Medulla oblongata (tissue), 1 donor: ENCODE measurements at regions not wholly inside any gene's neighbourhood (a gene's known extent, or its start where the extent isn't known, plus 50 kb on each side); places are given as distances from the start of the nearest gene placed in this dataset.

ENCODE experiments used
- DNase-seq: peaks from one replicate; pipeline ENCODE4 v3.0.0-alpha.2; 2015; ENCODE audit errors: extremely low spot score

DNA sequence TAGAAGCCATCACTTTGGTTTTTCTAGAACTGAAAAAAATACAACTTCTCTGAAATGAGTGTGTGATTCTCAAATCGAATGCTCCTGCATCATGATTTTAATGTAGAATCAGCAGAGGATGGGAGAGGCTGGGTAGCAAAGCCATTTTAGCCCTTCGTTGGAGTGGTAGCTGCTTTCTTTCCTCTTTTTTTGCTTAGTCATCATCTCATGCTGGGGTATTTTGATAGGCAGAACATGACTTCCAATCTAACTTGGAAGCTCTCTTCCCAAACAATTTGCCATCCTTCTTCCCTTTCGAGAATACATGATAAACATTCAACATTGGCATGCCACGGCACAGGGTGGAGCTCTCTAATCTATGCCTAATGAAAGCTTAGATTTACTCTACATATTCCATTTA is 311.2 kb upstream of the LRATD1 start:
- DNase-seq: no peak

DNA sequence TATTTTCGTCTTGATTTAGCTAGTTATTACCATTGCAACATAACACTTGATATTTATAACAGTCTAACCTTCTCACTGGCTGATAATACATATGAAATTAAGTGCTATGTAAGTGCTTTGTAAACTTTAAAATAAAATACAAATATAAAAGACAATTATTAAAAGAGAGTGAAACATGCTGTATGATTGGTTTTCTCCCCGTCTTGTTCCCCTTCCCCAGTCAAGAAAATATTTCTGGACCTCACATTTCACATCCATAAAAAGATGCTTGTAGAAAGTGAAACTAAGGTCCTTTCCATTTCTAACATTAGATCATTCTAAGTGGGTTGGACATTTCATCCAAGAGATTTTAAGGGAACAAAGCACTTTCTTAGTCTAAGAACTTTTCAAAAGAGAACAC is 310.2 kb upstream of the LRATD1 start:
- no peak for DNase-seq

DNA sequence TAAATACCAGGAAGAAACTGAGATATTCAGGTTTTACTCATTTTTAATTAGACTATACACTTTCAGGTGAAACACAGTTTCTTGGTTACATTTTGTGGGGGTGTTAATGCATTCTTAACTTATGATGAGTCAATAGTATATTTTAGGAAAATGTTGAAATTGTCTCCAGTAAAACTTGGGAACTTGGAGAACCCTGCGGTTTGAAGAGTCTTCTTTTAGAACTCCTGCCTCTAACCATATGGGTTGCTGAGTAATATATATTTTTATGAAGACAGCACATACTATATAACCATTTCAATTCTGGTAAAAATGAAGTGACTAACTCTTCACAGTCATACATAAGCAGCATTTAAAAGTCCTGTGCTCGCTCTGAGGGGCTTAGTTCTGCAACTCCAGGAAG is 308.2 kb upstream of the LRATD1 start:
- no peak for DNase-seq

DNA sequence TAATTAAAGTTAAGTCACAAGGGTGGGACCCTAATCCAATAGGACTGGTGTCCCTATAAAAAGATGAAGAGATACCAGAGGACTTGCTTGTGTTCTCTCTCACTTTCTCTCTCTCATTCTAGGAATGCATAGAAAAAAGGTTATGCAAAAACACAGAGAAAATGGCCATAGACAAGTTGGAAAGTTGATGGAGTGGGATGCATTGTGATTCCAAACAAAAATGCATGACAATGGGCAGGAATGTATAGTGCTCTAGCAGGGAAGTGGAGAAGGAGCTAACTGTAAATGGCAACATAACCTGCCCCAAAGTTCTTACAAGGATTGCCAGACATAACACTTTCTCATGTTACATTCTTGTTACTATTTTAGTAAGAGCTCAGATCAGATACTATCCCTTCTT is 301.6 kb upstream of the LRATD1 start:
- DNase-seq: no peak

DNA sequence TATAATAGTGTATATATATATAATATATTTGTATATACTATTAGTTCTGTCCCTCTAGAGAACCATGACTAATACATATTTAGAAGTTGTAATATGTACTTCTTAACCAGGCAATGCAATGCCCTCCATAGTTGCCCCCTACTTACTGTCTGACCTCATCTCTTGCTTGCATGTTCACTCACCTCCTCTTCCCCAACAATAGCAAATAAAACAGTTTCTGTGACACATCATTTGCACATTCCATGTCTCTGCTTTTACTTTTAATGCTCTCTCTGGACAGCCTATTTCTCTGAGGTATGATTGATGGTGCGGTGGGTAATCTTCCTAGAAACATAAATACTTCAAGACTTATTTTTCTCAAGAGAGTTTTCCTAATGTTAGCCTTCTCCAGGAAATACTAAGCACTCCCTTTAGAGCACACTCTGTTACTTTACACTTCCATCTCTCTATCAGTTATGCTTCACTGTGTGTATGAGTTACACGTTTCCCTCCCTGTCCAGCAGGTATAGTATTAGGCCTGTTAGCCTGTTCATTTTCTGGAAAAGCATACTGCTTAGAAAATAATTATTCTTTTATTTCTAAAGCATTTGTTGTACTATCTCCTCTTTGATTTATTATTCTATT is 295.6 kb upstream of the LRATD1 start:
- DNase-seq: no peak

DNA sequence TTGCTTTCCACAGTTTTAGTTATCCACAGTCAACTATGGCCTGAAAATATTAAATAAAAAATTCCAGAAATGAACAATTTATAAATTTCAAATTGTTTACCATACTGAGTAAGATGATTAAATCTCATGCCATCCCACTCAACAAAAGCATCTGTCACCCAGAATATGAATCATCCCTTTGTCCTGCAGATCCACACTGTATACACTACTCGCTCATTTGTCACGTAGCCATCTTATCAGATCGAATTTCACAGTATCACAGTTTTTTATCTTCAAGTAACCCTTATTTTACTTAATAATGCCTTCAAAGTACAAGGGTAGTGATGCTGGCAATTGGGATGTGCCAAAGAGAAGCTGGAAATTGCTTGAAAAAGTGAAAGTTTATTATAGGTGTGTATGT is 291.8 kb upstream of the LRATD1 start:
- no peak for DNase-seq

DNA sequence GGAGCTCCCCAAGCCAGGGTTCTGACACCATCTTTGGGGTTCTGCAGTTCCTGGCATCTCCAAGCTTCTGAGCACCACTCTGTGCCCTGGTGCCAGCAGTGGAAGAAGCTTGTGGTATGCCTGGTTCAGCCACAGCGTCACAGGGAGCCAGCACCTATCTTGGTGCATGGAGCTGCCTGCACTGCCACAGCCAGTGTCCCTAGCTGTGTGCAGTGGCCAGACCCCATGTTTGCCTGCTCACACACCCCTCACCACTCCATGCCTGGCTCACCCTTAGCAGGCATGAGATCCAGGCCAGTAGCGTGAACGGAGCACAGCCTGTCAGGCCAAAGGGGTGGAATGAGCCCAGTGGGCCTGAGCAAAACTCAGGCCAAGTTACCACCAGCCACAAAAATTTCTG is 290.2 kb upstream of the LRATD1 start:
- no peak for DNase-seq

DNA sequence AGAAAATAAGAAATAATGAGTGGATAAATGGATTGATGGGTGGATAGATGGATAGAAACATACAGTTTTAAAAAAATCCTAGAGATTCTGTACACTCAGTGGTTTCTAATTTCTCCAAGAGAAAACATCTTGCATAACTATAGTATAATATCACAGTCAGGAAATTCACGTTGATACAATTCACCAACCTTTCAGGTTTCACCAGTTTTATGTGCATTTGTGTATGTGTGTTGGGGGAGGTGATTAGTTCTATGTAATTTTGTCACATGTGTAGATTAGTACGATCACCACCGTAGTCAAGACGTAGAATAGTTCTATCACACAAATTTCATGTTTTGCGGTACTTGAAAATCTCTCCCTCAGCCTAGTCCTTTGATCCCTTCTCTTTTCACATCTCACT is 288.2 kb upstream of the LRATD1 start:
- DNase-seq: no peak

DNA sequence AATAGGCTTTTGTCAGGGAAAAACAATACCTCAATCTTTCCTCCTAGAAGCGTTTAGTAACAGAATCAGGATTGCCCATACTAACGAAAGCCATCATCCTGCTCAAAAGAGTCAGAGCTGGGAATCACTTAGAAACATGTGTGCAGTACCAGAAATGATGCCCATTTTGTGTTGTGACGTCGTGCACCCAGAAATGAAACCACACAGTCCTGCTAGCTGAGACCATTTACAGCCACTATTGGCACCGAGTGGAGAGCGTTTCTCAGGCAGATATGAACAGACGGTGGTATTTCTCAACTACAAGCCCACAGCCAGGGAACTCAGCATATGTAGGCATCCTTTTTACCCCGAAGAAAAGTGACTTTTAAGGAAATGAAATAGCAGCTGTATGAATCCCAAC is 284.3 kb upstream of the LRATD1 start:
- DNase-seq: no peak

DNA sequence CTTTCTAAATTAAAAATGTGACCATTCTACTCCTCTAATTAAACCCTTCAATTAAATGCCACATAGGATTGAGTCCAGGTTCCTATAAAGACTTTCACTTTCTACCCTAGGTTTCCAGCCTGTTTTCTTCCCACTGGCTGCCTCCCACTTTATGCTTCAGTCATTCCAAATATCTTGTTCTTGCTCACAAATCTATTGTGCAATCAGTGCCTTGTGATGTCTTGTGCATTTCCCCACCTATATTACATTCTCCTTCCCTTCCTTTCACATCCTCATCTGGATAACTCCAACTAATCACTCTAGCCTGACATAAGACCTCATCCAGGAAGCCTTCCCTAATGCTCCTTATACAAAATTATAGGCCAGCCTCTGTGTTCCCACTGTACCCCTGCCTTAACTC is 281.7 kb upstream of the LRATD1 start:
- no peak for DNase-seq

DNA sequence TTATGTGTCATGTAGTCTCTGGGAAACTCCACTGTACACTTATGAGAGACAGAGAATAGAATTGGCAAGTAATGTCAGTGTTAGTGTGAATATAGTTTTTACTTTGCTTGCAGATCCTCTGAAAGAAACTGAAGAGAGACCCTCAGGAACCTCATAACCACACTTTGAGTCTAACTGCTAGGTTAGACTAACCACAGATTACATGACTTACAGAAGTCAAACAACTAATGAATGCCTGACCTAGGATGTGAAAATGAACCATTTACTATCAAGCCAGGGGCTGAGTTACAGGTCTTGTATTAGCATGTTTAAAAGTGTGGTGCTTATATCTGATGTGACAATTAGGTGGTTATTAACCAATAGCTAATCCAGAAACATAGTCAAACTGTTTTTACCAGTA is 280.4 kb upstream of the LRATD1 start:
- DNase-seq: no peak

DNA sequence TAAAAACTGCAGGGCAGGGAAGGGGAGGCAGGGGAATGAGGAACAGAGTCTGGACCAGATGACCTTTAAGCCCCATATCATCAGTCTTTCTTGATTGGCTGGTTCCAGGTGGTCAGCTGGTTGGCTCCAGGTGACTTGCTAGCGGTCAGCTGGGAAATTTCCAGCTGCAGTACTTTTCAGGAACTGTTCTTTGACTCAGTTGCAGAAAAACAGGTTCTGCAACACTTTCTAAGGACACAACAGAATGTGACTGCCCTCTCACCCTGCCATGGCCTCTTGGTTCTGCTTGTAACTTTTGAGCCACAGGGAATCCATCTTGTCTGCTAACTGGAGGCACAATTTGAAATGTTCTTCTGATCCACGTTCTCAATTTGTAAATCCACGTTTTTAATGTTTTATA is 278.3 kb upstream of the LRATD1 start:
- no peak for DNase-seq

DNA sequence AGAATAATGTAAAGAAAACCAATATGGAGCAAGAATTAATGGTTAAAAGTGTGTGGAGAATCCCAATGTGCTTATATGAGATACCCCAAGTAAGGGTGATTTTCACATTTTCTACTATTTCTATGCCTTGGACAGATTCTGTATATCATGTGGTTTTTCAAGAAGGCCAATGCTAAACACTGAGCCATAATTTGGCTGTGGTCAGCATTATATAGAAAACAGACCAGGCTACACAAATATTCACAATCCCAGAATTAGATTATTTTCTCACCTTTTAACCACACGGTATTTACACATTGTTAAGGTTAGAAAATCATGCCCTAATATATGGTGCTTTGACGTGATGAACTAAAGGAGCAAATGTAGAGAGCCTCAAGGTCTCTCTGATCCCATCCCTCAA is 277.4 kb upstream of the LRATD1 start:
- no peak for DNase-seq

DNA sequence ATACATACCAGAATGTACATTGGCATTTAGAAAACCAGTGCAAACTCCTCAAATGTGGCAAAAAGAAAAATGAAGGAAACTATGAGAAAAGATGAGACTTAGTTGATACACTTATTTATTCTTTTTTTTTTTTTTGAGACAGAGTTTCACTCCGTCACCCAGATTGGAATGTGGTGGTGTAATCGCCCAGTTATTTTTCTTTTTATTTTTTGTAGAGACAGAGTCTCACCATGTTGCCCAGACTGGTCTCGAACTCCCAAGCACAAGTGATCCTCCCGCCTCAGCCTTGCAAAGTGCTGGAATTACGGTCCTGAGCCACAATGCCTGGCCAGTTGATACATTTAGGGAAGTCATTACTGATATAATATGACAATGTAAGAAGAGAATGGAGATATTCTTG is 274.2 kb upstream of the LRATD1 start:
- DNase-seq: no peak

DNA sequence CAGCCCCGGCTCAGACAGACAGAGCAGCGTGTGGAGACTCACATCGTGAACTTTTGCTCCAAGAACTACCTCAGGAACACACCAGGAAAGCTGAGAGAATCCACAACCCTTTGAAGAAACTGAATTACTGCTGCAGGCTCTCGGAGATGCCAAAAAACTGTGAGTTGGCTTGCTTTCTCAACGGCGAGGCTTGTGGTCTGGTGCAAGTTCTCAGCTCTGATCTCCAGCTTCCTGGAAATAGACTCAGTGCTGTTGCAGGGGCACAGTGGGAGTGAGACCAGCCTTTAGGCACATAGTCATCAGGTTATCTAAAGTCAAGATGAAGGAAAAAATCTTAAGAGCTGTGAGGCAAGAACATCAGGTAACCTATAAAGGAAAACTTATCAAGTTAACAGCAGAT is 273.7 kb upstream of the LRATD1 start:
- DNase-seq: no peak

DNA sequence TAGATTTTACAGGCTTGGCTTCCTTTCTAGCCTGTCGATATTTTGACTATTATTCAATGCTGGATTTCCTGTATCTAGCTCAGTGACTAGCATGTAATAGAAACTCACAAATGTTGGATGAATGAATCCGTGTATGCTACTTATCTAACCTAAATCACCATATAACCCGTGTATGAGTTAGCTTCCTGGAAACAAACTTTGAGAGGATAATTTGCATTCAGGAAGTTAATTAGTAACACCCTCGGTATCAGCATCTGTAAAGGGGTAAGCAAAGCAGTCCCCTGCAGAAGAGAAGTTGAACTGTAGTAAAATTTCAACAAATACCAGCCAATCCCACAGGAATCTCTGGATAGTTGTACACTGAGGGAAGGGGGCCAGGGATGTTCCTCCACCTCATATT is 269.4 kb upstream of the LRATD1 start:
- DNase-seq: no peak

DNA sequence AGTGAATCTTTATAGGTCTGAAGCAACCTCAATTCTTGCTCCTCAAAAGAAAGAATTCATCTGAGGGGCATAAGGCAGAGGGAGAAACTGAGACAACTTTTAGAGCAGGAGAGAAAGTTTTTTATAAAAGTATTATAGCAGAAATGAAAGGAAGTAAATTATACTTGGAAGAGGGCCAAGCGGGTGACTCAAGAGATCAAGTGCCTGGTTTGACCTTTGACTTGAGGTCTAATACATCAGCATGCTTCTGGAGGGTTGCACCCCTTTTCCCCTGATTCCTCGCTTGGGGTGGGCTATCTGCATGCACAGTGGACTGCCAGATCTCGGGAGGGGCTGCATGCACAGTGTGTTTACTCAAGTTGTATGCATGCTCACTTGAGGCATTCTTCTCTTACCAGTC is 268.5 kb upstream of the LRATD1 start:
- DNase-seq: no peak

DNA sequence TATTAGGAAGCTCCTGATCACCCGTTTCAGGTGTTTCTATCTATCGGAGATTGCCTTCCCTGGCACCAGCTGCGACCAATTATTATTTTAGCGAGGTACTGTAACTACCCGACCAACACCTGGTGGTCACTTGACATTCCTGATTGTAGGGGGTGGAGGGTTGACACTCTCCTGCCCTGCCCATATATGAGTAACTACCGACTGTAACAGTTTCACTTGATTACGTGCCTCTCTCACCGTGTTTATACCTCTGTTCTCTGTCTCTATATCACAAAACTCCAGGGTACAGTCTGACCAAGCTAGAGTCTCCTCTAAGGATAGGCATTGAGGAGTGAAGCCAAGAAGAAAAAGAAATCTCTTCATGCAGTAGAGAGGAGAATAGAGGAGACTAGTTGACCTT is 268.0 kb upstream of the LRATD1 start:
- no peak for DNase-seq

DNA sequence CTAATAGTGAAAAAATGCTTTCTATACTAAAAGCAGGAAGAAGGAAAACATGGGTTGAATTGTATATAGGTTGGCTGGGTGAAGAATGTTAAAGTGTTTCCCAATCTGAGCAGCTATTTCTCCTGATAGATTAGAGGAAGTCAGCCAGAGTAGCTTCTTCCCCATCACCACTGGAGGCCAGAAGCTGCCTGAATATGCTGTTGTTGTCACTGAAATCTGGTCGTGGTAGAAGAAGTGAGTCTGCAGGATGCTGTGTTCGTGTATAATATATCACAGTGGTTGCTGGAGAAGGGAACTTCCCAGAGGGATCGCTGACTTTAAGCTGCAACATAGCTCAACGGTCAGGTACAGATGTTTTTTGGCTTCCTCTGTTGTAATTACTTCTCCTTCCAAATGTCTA is 247.5 kb upstream of the LRATD1 start:
- DNase-seq: no peak

DNA sequence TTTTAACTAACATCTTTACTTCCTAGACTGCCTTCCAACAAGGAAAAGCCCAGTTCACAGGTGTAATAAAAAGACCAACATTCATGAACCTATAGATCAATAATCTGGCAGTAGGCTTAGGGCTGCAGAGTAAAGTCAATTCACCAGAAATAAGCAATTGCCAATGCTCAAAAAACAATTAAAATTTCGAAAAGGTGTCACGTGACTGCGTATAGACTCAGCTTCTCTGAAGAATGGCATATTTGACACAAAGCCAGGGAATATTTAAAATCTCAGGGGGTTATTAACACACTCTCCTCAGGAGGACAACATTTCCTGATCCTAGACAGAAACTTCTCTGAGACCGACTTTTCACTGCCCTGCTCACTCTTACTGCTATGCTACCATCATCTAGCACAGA is 245.2 kb upstream of the LRATD1 start:
- DNase-seq: no peak

DNA sequence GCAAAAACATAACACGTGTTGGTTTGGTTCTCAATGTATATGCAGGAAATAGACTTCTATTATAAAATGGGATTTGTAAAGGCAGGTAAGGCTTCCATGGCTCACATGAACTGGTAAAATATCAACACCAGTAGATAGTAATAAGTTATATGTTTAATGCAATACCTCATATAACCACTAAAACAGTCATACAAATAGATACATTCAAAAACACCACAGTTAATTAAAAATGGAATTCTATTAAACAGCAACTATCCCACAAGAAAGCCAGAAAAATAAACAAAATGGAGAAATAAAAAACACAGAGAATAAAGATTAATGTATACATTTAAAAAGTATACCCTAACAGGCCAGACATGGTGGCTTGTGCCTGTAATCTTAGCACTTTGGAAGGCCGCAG is 243.8 kb upstream of the LRATD1 start:
- DNase-seq: no peak

DNA sequence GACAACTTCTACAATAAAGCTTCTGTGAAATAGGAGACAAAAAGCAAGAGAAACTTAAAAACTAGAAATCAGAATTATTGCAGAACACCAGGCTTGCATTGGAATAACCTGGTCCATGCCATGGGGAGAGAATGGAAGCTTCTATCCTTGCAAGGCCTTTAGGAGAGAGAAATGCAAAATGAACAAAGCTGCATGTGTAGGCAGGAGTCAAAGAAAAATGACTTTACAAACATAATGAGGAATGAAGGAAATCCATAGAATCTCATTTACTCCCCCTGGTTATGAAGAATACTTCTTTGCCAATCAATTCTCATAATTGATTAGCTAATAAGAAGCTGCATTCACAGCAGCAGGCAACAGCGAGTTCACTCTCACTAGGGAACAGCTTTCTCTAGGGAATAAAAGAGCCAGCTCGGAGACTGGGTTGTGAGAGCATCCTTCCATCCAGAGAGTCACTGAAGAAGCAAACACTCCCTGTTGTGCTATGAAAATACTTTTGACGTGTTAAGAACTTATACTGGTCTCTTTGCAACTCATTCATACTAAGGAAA is 235.9 kb upstream of the LRATD1 start:
- DNase-seq: no peak

DNA sequence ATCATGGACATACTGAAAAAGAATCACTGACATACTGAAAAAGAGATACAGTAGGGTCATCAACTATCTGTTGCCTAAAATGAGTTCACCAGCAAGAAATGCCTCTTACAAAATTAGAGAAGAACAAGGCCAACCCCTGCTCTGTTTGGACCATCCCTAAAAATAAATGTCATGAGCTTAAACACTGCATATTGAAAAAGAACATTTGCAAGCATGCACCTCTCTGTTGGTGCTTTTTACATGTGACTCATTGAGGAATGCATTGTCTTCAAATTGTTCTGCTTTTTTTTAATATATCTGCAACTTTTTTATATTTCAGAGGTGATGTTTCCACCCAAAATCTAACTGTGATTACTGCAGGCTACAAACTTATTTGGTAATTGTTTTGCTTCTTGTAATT is 233.9 kb upstream of the LRATD1 start:
- no peak for DNase-seq

DNA sequence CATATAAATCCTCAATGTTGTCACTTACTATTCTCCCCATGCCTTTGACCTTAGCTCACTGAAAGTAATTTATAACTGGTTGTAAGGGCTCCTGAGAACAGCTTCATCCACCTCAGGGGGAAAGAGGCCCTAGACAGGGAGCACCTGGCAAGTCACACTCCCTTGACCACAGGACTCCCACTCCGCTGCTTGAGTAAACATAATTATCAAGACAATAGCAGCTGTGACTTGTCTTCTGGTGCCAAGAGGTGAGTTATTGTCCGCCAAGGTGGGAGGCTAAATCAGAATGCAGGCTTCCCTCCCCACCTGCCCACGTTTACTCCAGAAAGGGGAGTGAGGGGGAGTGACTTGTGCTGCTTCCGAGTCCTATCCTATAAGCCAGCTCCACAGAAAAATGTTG is 230.6 kb upstream of the LRATD1 start:
- DNase-seq: no peak
